ENCODE measurements at regions not wholly inside any gene's neighbourhood (a gene's known extent, or its start where the extent isn't known, plus 50 kb on each side); places are given as distances from the start of the nearest gene placed in this dataset.

GRCh38 chr5:45037927-45038326 lies 229.2 kb downstream of the MRPS30 start:
- Mint-ChIP-seq H3K4me1 (ENCODE audit: low read depth) (no peaks in the 10 kb centered on the region), H3K4me3 (no peak overlapping the region), H3K36me3 (ENCODE audit: low read depth) (no peaks in the 10 kb centered on the region), H3K9me3 (no peaks in the 10 kb centered on the region), H3K27me3 (no peaks in the 10 kb centered on the region), H3K27ac (no peak overlapping the region)
- no peak for TF ChIP-seq CTCF (IDR thresholded peaks at IDR 0.05)
- POLR2A ChIA-PET, result no interaction called here
- DNase-seq (no peak), ATAC-seq (no peak)
- CTCF ChIA-PET, result no interaction called here
- intact Hi-C loops (cut with micrococcal nuclease), result no loop called here

- Mint-ChIP-seq H3K36me3 (ENCODE audit: low read depth) (no peaks in the 10 kb centered on the region), H3K27ac (no peak overlapping the region), H3K4me1 (ENCODE audit: low read depth) (no peaks in the 10 kb centered on the region), H3K27me3 (no peaks in the 10 kb centered on the region), H3K9me3 (no peaks in the 10 kb centered on the region), H3K4me3 (no peak overlapping the region)
- ChIA-PET CTCF (interaction anchor here (1.5 kb wide), 1 partner anchor 12 kb away, joined by 5 read pairs; no protein-coding TSS in a partner anchor), POLR2A (no interaction called here)
- DNase-seq, result no peak
- TF ChIP-seq CTCF (IDR thresholded peaks at IDR 0.05), result peak; percentile 55
- no peak for ATAC-seq
- intact Hi-C loops (cut with micrococcal nuclease), result no loop called here
These were observed 229.7 kb downstream of the MRPS30 start for GRCh38 chr5:45038366-45038987.

- no peaks in the 10 kb centered on the region for H3K27me3 Mint-ChIP-seq
- no peaks in the 10 kb centered on the region for H3K4me1 Mint-ChIP-seq (ENCODE audit: low read depth)
- no peak for TF ChIP-seq CTCF (IDR thresholded peaks at IDR 0.05)
- peaks cover 3% of the 10 kb centered on the region for H3K9me3 Mint-ChIP-seq
- DNase-seq (no peak), ATAC-seq (no peak)
- ChIA-PET POLR2A (no interaction called here), CTCF (no interaction called here)
- H3K27ac Mint-ChIP-seq, result no peak overlapping the region
- H3K36me3 Mint-ChIP-seq (ENCODE audit: low read depth), result no peaks in the 10 kb centered on the region
- intact Hi-C loops (cut with micrococcal nuclease), result no loop called here
- no peak overlapping the region for H3K4me3 Mint-ChIP-seq
These were observed 233.5 kb downstream of the MRPS30 start for GRCh38 chr5:45042283-45042682.

GRCh38 chr5:45057564-45057963 lies 248.8 kb downstream of the MRPS30 start:
- TF ChIP-seq CTCF (IDR thresholded peaks at IDR 0.05), result no peak
- ATAC-seq (no peak), DNase-seq (no peak)
- intact Hi-C loops (cut with micrococcal nuclease), result no loop called here
- ChIA-PET CTCF (no interaction called here), POLR2A (no interaction called here)
- no peaks in the 10 kb centered on the region for H3K9me3 Mint-ChIP-seq
- H3K4me1 Mint-ChIP-seq (ENCODE audit: low read depth), result no peaks in the 10 kb centered on the region
- no peak overlapping the region for H3K27ac Mint-ChIP-seq
- no peaks in the 10 kb centered on the region for H3K36me3 Mint-ChIP-seq (ENCODE audit: low read depth)
- no peaks in the 10 kb centered on the region for H3K27me3 Mint-ChIP-seq
- no peak overlapping the region for H3K4me3 Mint-ChIP-seq

- CTCF ChIA-PET, result no interaction called here
These were observed 252.0 kb downstream of the MRPS30 start for GRCh38 chr5:45060724-45061123.

More at GRCh38 chr5:45060724-45061123, 252.0 kb downstream of the MRPS30 start:
- H3K27ac Mint-ChIP-seq, result no peak overlapping the region
- DNase-seq (no peak), ATAC-seq (no peak)
- no peak for TF ChIP-seq CTCF (IDR thresholded peaks at IDR 0.05)
- no peaks in the 10 kb centered on the region for H3K9me3 Mint-ChIP-seq
- no peaks in the 10 kb centered on the region for H3K27me3 Mint-ChIP-seq
- H3K4me3 Mint-ChIP-seq, result no peak overlapping the region
- no peaks in the 10 kb centered on the region for H3K4me1 Mint-ChIP-seq (ENCODE audit: low read depth)
- POLR2A ChIA-PET, result no interaction called here
- intact Hi-C loops (cut with micrococcal nuclease), result no loop called here
- no peaks in the 10 kb centered on the region for H3K36me3 Mint-ChIP-seq (ENCODE audit: low read depth)

Measured in activated CD8-positive, alpha-beta T cell treated with anti-CD3 and anti-CD28 coated beads for 36 hours (primary cell).